Esophagus squamous epithelium (tissue), 5 donors: ENCODE measurements at regions not wholly inside any gene's neighbourhood (a gene's known extent, or its start where the extent isn't known, plus 50 kb on each side); places are given as distances from the start of the nearest gene placed in this dataset.
"Not testable (repeated sequence)": the region's sequence is repeated elsewhere in the genome, so short reads cannot be mapped to it uniquely, and the experiment has no call there.

Source experiments
- DNase-seq: peaks from one replicate; lab custom pipeline; 2025; lab: John Stamatoyannopoulos, UW
- H3K27ac ChIP-seq, 4 donors: fragments of 200-600 bp; sonication (generic); one replicate each; pipeline ENCODE4 v1.5.1; 2016 to 2019; ENCODE audit warnings: mild to moderate bottlenecking in 1 of 4
- H3K27me3 ChIP-seq, 4 donors: fragments of 200-600 bp; sonication (generic); 1 replicate in 3 of 4; 2 replicates in 1 of 4; pipeline versions ENCODE4 v1.5.1 to v1.6.0; 2017 to 2021; ENCODE audit warnings: antibody characterized with exemption in 1 of 4
- H3K36me3 ChIP-seq, 3 donors: fragments of 200-600 bp; sonication (generic); one replicate each; pipeline ENCODE4 v1.5.1; 2016 to 2019
- H3K4me1 ChIP-seq, 3 donors: fragments of 200-600 bp; sonication (generic); one replicate each; pipeline ENCODE4 v1.5.1; 2017 to 2019
- H3K4me3 ChIP-seq, 4 donors: fragments of 200-600 bp; sonication (generic); 1 replicate in 3 of 4; 2 replicates in 1 of 4; pipeline ENCODE4 v1.5.1; 2016 to 2019; ENCODE audit warnings: mild to moderate bottlenecking in 2 of 4, moderate library complexity in 1 of 4
- H3K9me3 ChIP-seq, 3 donors: fragments of 200-600 bp; sonication (generic); one replicate each; pipeline ENCODE4 v1.5.1; 2016 to 2019
- CTCF ChIP-seq, 6 experiments: fragments of 450-650 bp in 4 of 6; fragments of 200-600 bp in 2 of 6; sonication (generic) in 2 of 6; IDR thresholded peaks; one replicate each; pipeline ENCODE4 v1.5.1; 2016 to 2019; ENCODE audit warnings: antibody characterized with exemption in 6 of 6, mild to moderate bottlenecking in 4 of 6, moderate library complexity in 4 of 6
- POLR2A ChIP-seq, 4 donors: fragments of 450-650 bp; IDR thresholded peaks; one replicate each; pipeline ENCODE4 v1.6.1; 2017; ENCODE audit warnings: antibody characterized with exemption in 4 of 4, mild to moderate bottlenecking in 4 of 4, moderate library complexity in 3 of 4
- WGBS, 2 donors: methylation state at CpG; one replicate each; pipeline ENCODE4 v1.1.5; 2018; 5-methylcytosine and 5-hydroxymethylcytosine counted together
- intact Hi-C: fragments of 100-400 bp; cut with DNase I; formaldehyde crosslinking; loops from one replicate; pipeline ENCODE4 v1.15.0; 2022
- donor health status: DM: yes; HTN: yes; CAD: no.

GRCh38 chr4:179165000-179165738 is 1722.9 kb upstream of the AGA start:
- H3K4me3 ChIP-seq, result no peak overlapping the region
- H3K4me1 ChIP-seq, result no peaks in the 10 kb centered on the region
- no peaks in the 10 kb centered on the region for H3K36me3 ChIP-seq
- TF ChIP-seq POLR2A (IDR thresholded peaks at IDR 0.05) (no peak), CTCF (IDR thresholded peaks at IDR 0.05) (no peak)
- H3K9me3 ChIP-seq, result no peaks in the 10 kb centered on the region
- no peak for DNase-seq
- 84 to 94% methylated on average over 4 of the region's 4 CpGs for WGBS, 2 donors
- H3K27me3 ChIP-seq, result no peaks in the 10 kb centered on the region
- intact Hi-C loops, result no loop called here
- H3K27ac ChIP-seq, result no peak overlapping the region

GRCh38 chr4:179165862-179166261 is 1723.6 kb upstream of the AGA start:
- Histone ChIP-seq H3K4me1 (no peaks in the 10 kb centered on the region), H3K27me3 (no peaks in the 10 kb centered on the region), H3K4me3 (no peak overlapping the region), H3K36me3 (no peaks in the 10 kb centered on the region), H3K27ac (no peak overlapping the region), H3K9me3 (peaks cover 0 to 6% (median 0%) of the 10 kb centered on the region in 3 donors)
- intact Hi-C loops, result no loop called here
- DNase-seq, result no peak
- no peak for TF ChIP-seq CTCF (IDR thresholded peaks at IDR 0.05)
- WGBS, 2 donors, result 35 to 56% methylated on average over 3 of the region's 3 CpGs

- H3K27me3 ChIP-seq, H3K36me3 ChIP-seq, H3K27ac ChIP-seq, intact Hi-C loops, H3K4me3 ChIP-seq, H3K4me1 ChIP-seq, DNase-seq: not testable (repeated sequence)
- WGBS, 2 donors, result 70 to 87% methylated on average over 5 of the region's 5 CpGs
- H3K9me3 ChIP-seq, result peaks cover 0 to 17% (median 5%) of the 10 kb centered on the region in 3 donors
Observed at GRCh38 chr4:179170308-179170707, 1728.1 kb upstream of the AGA start.

- TF ChIP-seq POLR2A (IDR thresholded peaks at IDR 0.05) (no peak), CTCF (IDR thresholded peaks at IDR 0.05) (no peak)
- no peaks in the 10 kb centered on the region for H3K4me1 ChIP-seq
- H3K27me3 ChIP-seq, result no peaks in the 10 kb centered on the region
- DNase-seq, result no peak
- H3K9me3 ChIP-seq, result no peaks in the 10 kb centered on the region
- H3K27ac ChIP-seq, result no peak overlapping the region
- H3K36me3 ChIP-seq, result no peaks in the 10 kb centered on the region
- intact Hi-C loops, result no loop called here
- no peak overlapping the region for H3K4me3 ChIP-seq
Observed at GRCh38 chr4:179182741-179183140, 1740.5 kb upstream of the AGA start.

GRCh38 chr4:179195887-179196286 is 1753.7 kb upstream of the AGA start:
- Histone ChIP-seq H3K9me3 (no peaks in the 10 kb centered on the region), H3K4me3 (no peak overlapping the region), H3K4me1 (no peaks in the 10 kb centered on the region), H3K36me3 (no peaks in the 10 kb centered on the region), H3K27ac (no peak overlapping the region), H3K27me3 (no peaks in the 10 kb centered on the region)
- DNase-seq, result no peak
- no peak for TF ChIP-seq POLR2A (IDR thresholded peaks at IDR 0.05)
- no peak for TF ChIP-seq CTCF (IDR thresholded peaks at IDR 0.05)
- 56 to 76% methylated on average over 2 of the region's 2 CpGs for WGBS, 2 donors
- intact Hi-C loops, result no loop called here

GRCh38 chr4:179196511-179196910 is 1754.3 kb upstream of the AGA start:
- TF ChIP-seq CTCF (IDR thresholded peaks at IDR 0.05) (no peak), POLR2A (IDR thresholded peaks at IDR 0.05) (no peak)
- 39 to 47% methylated on average over 4 of the region's 4 CpGs for WGBS, 2 donors
- Histone ChIP-seq H3K27me3 (no peaks in the 10 kb centered on the region), H3K4me1 (no peaks in the 10 kb centered on the region), H3K4me3 (no peak overlapping the region), H3K27ac (no peak overlapping the region), H3K36me3 (no peaks in the 10 kb centered on the region), H3K9me3 (no peaks in the 10 kb centered on the region)
- intact Hi-C loops, result no loop called here
- DNase-seq, result no peak
